HepG2 (cell line): ENCODE measurements at regions not wholly inside any gene's neighbourhood (a gene's known extent, or its start where the extent isn't known, plus 50 kb on each side); places are given as distances from the start of the nearest gene placed in this dataset.

ENCODE experiments used
- ATAC-seq: fragments of 200-7000 bp; cut with Tn5 transposase; 3 replicates; pipeline ENCODE4 v1.9.1; 2020; ENCODE audit warnings: mild to moderate bottlenecking, moderate library complexity
- BruUV-seq: library from RNA; stranded (reverse); fragments of 400-500 nt; replicated peaks from 2 replicates; lab custom pipeline; 2021; lab: Mats Ljungman, UMichigan
- CTCF ChIA-PET: fragments of 300-600 bp; formaldehyde crosslinking; extraction: SDS; loops from one replicate; lab custom pipeline; 2021; ENCODE audit warnings: low total read pairs, inconsistent platforms, low intra/inter-chr PET ratio; lab: Yijun Ruan, JAX
- POLR2A ChIA-PET: fragments of 350-600 bp; sonication (Branson Sonifier 250); formaldehyde crosslinking; loops from one replicate; lab custom pipeline; 2020; ENCODE audit warnings: antibody characterized with exemption, inconsistent platforms; lab: Yijun Ruan, JAX
- DNase-seq: peaks from one replicate; pipeline ENCODE4 v3.0.0-alpha.2; 2015; ENCODE audit warnings: low spot score
- FAIRE-seq: peaks from 3 replicates; lab custom pipeline; 2011; peaks lifted over from hg19 to GRCh38; lab: Jason Lieb, UNC
- H2AFZ ChIP-seq: one replicate; pipeline ENCODE4 v1.6.1; 2011; ENCODE audit warnings: low read length, inconsistent platforms
- H3K27ac ChIP-seq: fragments of 300-600 bp; 3 replicates; pipeline ENCODE4 v1.8.0; 2011; ENCODE audit warnings: mixed run types, mild to moderate bottlenecking, mixed read lengths, low read length, inconsistent platforms; ENCODE audit not compliant: insufficient read depth; ENCODE audit errors: extremely low read length
- H3K27me3 ChIP-seq, 2 experiments: fragments of 200-600 bp in 1 of 2; 2 replicates in 1 of 2; 3 replicates in 1 of 2; pipeline versions ENCODE4 v1.6.0 to v1.8.0; 2011; ENCODE audit warnings: low read length in 2 of 2, mild to moderate bottlenecking in 2 of 2, moderate library complexity in 2 of 2, inconsistent platforms in 1 of 2; ENCODE audit not compliant: insufficient read depth in 2 of 2, control insufficient read depth in 1 of 2
- H3K36me3 ChIP-seq, 2 experiments: fragments of 200-600 bp in 1 of 2; replicated peaks in 1 of 2; 2 replicates in 1 of 2; 3 replicates in 1 of 2; pipeline versions ENCODE4 v1.5.1 to v1.8.0; 2011; ENCODE audit warnings: low read length in 2 of 2, inconsistent platforms in 1 of 2; ENCODE audit not compliant: insufficient read depth in 2 of 2, control insufficient read depth in 1 of 2
- H3K4me1 ChIP-seq: 2 replicates; pipeline ENCODE4 v1.5.1; 2012; ENCODE audit warnings: low read length, inconsistent platforms; ENCODE audit not compliant: insufficient read depth
- H3K4me2 ChIP-seq: 2 replicates; pipeline ENCODE4 v1.6.0; 2011; ENCODE audit warnings: low read depth, low read length, inconsistent platforms
- H3K4me3 ChIP-seq, 3 experiments: fragments of 200-600 bp in 1 of 3; sonication (generic), shearing (Covaris generic) in 1 of 3; replicated peaks in 1 of 3; 2 replicates each; pipeline ENCODE4 v1.5.1; 2011 to 2016; ENCODE audit warnings: low read length in 3 of 3, inconsistent platforms in 2 of 3, low read depth in 2 of 3, mild to moderate bottlenecking in 2 of 3, control low read depth in 1 of 3, mixed read lengths in 1 of 3; ENCODE audit not compliant: insufficient read depth in 1 of 3
- H3K79me2 ChIP-seq: one replicate; pipeline ENCODE4 v1.6.1; 2011; ENCODE audit warnings: low read length, inconsistent platforms; ENCODE audit not compliant: insufficient read depth
- H3K9ac ChIP-seq: 2 replicates; pipeline ENCODE4 v1.6.0; 2011; ENCODE audit warnings: mild to moderate bottlenecking, low read depth, low read length, inconsistent platforms; ENCODE audit not compliant: insufficient read depth
- H3K9me3 ChIP-seq: 2 replicates; pipeline ENCODE4 v1.5.1; 2012; ENCODE audit warnings: mild to moderate bottlenecking, low read length
- H4K20me1 ChIP-seq: 2 replicates; pipeline ENCODE4 v1.6.0; 2011; ENCODE audit warnings: inconsistent platforms, mild to moderate bottlenecking, low read length, moderate library complexity; ENCODE audit not compliant: insufficient read depth
- BRD4 ChIP-seq: sonication (generic); formaldehyde crosslinking; IDR thresholded peaks from 2 replicates; pipeline ENCODE4 v1.4.0; 2020; ENCODE audit warnings: missing genetic modification reagents
- EHMT2 ChIP-seq: fragments of 200-600 bp; sonication (generic); IDR thresholded peaks from 2 replicates; pipeline ENCODE4 v1.7.0; 2017; ENCODE audit warnings: antibody characterized with exemption, low read depth, low read length, borderline replicate concordance
- KDM1A ChIP-seq: IDR thresholded peaks from 2 replicates; pipeline ENCODE4 v1.6.1; 2016; ENCODE audit warnings: missing compliant biosample characterization
- LCORL ChIP-seq, 2 experiments: fragments of 450-650 bp in 1 of 2; sonication (generic) in 1 of 2; formaldehyde crosslinking in 1 of 2; IDR thresholded peaks; 2 replicates each; pipeline versions ENCODE4 v1.5.0 to v1.6.1; 2017 to 2020; ENCODE audit warnings: antibody characterized with exemption in 1 of 2, missing genetic modification reagents in 1 of 2
- MEIS2 ChIP-seq: sonication (generic); formaldehyde crosslinking; IDR thresholded peaks from 2 replicates; pipeline ENCODE4 v1.9.0; 2021; ENCODE audit warnings: mild to moderate bottlenecking, missing genetic modification reagents
- PAX8 ChIP-seq: sonication (generic); formaldehyde crosslinking; IDR thresholded peaks from 2 replicates; pipeline ENCODE4 v1.8.0; 2022; ENCODE audit warnings: mild to moderate bottlenecking, missing genetic modification reagents, borderline replicate concordance
- RBM39 ChIP-seq: fragments of 200-400 bp; formaldehyde crosslinking; IDR thresholded peaks from one replicate; pipeline ENCODE4 v1.6.1; 2018; ENCODE audit warnings: antibody characterized with exemption, mild to moderate bottlenecking, low read depth, low read length; ENCODE audit not compliant: poor library complexity, severe bottlenecking
- RXRA ChIP-seq: sonication (generic); formaldehyde crosslinking; IDR thresholded peaks from 2 replicates; pipeline ENCODE4 v1.5.1; 2020; ENCODE audit warnings: missing genetic modification reagents
- SOX5 ChIP-seq: IDR thresholded peaks from 2 replicates; pipeline ENCODE4 v1.6.1; 2016; ENCODE audit warnings: borderline replicate concordance
- ZC3H13 ChIP-seq: sonication (generic); formaldehyde crosslinking; IDR thresholded peaks from 2 replicates; pipeline ENCODE4 v1.8.1; 2023; ENCODE audit warnings: mild to moderate bottlenecking, missing genetic modification reagents, moderate library complexity
- ZNF17 ChIP-seq: sonication (generic); formaldehyde crosslinking; IDR thresholded peaks from 2 replicates; pipeline ENCODE4 v1.5.0; 2020; ENCODE audit warnings: mild to moderate bottlenecking, missing genetic modification reagents
- ZNF30 ChIP-seq: sonication (generic); formaldehyde crosslinking; IDR thresholded peaks from 2 replicates; pipeline ENCODE4 v1.5.0; 2020; ENCODE audit warnings: mild to moderate bottlenecking, missing genetic modification reagents
- ZNF367 ChIP-seq: sonication (generic); formaldehyde crosslinking; IDR thresholded peaks from 2 replicates; pipeline ENCODE4 v1.4.0; 2020; ENCODE audit warnings: missing genetic modification reagents, borderline replicate concordance
- ZSCAN29 ChIP-seq: sonication (generic); formaldehyde crosslinking; conservative IDR thresholded peaks from 2 replicates; pipeline ENCODE4 v1.4.0; 2020; ENCODE audit warnings: mild to moderate bottlenecking, missing genetic modification reagents
- WGBS: methylation state at CpG from one replicate; pipeline ENCODE4 v1.1.6; 2017; ENCODE audit warnings: low lambda C conversion rate; 5-methylcytosine and 5-hydroxymethylcytosine counted together
- in situ Hi-C: cut with HindIII; loops from 2 replicates; pipeline ENCODE4 v1.10.0; 2017; ENCODE audit warnings: low pct_unique_long_range_greater_than_20kb; ENCODE audit not compliant: extremely low pct_ligation_motif_present
- intact Hi-C: fragments of 100-400 bp; cut with micrococcal nuclease; formaldehyde crosslinking; loops from one replicate; pipeline ENCODE4 v1.10.0; 2022; ENCODE audit not compliant: unreplicated experiment
- TF ChIP-seq, protein P1 (sequence below): fragments of 450-650 bp; IDR thresholded peaks from 2 replicates; pipeline ENCODE4 v1.6.1; 2017; ENCODE audit warnings: mild to moderate bottlenecking
- TF ChIP-seq, protein P2 (sequence below): sonication (generic); formaldehyde crosslinking; IDR thresholded peaks from 2 replicates; pipeline ENCODE4 v1.4.0; 2020; ENCODE audit warnings: missing genetic modification reagents, low read depth, mild to moderate bottlenecking, borderline replicate concordance
- TF ChIP-seq, protein P3 (sequence below): sonication (generic); formaldehyde crosslinking; IDR thresholded peaks from 2 replicates; pipeline ENCODE4 v1.8.1; 2022; ENCODE audit warnings: mild to moderate bottlenecking, missing genetic modification reagents
- TF ChIP-seq, protein P4 (sequence below): sonication (generic); formaldehyde crosslinking; IDR thresholded peaks from 2 replicates; pipeline ENCODE4 v1.4.0; 2020; ENCODE audit warnings: missing genetic modification reagents

DNA sequence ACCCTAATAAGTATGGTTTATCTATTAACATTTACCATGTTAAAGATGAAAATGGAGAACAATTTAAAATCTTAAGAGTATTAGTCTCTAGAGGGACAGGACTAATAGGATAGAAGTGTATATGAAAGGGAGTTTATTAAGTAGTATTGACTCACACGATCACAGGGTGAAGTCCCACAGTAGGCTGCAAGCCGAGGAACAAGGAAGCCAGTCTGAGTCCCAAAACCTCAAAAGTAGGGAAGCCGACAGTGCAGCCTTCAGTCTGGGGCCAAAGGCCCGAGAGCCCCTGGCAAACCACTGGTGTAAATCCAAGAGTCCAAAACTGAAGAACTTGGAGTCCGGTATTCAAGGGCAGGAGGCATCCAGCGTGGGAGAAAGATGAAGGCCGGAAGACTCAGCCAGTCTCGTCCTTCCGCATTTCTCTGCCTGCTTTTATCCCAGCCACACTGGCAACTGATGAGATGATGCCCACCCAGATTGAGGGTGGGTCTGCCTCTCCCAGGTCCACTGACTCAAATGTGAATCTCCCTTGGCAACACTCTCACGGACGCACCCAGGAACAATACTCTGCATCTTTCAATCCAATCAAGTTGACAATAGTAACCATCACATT lies 140.8 kb upstream of the FAM20C start:
- Histone ChIP-seq H3K9ac (no peak overlapping the region), H2AFZ (no peak overlapping the region), H3K27ac (no peak overlapping the region), H3K4me1 (no peaks in the 10 kb centered on the region), H3K36me3 (no peaks in the 10 kb centered on the region), H3K4me3 (no peak overlapping the region), H3K4me2 (no peak overlapping the region), H3K9me3 (no peaks in the 10 kb centered on the region), H3K27me3 (peaks cover 2 to 10% of the 10 kb centered on the region in 2 experiments; a peak in 3 of 5 replicates), H4K20me1 (no peaks in the 10 kb centered on the region), H3K79me2 (no peaks in the 10 kb centered on the region)
- ATAC-seq (no peak), FAIRE-seq (no peak), DNase-seq (no peak)
- intact Hi-C loops = no loop called here
- BruUV-seq = no TSS peak
- 40% methylated on average over 11 of the region's 11 CpGs for WGBS
- ChIA-PET CTCF (no interaction called here), POLR2A (no interaction called here)
- in situ Hi-C loops = no loop called here
- TF ChIP-seq BRD4 (no peak), PAX8 (CRISPR knock-in tag) (no peak), LCORL (IDR thresholded peaks at IDR 0.05) (no peak), LCORL (CRISPR knock-in tag; IDR thresholded peaks at IDR 0.05) (no peak), MEIS2 (CRISPR knock-in tag) (no peak), RBM39 (no peak), RXRA (CRISPR knock-in tag) (no peak), ZC3H13 (CRISPR knock-in tag) (no peak), ZNF367 (CRISPR knock-in tag) (no peak), KDM1A (CRISPR knock-in tag) (no peak), ZNF30 (CRISPR knock-in tag) (no peak), ZSCAN29 (CRISPR knock-in tag) (no peak), SOX5 (CRISPR knock-in tag) (no peak), EHMT2 (no peak), ZNF17 (CRISPR knock-in tag) (no peak)
- TF ChIP-seq, protein P1, sequence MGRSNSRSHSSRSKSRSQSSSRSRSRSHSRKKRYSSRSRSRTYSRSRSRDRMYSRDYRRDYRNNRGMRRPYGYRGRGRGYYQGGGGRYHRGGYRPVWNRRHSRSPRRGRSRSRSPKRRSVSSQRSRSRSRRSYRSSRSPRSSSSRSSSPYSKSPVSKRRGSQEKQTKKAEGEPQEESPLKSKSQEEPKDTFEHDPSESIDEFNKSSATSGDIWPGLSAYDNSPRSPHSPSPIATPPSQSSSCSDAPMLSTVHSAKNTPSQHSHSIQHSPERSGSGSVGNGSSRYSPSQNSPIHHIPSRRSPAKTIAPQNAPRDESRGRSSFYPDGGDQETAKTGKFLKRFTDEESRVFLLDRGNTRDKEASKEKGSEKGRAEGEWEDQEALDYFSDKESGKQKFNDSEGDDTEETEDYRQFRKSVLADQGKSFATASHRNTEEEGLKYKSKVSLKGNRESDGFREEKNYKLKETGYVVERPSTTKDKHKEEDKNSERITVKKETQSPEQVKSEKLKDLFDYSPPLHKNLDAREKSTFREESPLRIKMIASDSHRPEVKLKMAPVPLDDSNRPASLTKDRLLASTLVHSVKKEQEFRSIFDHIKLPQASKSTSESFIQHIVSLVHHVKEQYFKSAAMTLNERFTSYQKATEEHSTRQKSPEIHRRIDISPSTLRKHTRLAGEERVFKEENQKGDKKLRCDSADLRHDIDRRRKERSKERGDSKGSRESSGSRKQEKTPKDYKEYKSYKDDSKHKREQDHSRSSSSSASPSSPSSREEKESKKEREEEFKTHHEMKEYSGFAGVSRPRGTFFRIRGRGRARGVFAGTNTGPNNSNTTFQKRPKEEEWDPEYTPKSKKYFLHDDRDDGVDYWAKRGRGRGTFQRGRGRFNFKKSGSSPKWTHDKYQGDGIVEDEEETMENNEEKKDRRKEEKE = no peak
- TF ChIP-seq, protein P2, sequence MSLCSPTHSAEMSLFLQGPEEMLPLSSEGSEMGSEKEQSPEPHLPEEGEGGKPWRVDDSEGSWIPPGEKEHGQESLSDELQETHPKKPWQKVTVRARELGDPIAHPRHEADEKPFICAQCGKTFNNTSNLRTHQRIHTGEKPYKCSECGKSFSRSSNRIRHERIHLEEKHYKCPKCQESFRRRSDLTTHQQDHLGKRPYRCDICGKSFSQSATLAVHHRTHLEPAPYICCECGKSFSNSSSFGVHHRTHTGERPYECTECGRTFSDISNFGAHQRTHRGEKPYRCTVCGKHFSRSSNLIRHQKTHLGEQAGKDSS = no peak
- TF ChIP-seq, protein P3, sequence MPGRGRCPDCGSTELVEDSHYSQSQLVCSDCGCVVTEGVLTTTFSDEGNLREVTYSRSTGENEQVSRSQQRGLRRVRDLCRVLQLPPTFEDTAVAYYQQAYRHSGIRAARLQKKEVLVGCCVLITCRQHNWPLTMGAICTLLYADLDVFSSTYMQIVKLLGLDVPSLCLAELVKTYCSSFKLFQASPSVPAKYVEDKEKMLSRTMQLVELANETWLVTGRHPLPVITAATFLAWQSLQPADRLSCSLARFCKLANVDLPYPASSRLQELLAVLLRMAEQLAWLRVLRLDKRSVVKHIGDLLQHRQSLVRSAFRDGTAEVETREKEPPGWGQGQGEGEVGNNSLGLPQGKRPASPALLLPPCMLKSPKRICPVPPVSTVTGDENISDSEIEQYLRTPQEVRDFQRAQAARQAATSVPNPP (CRISPR knock-in tag) = no peak
- TF ChIP-seq, protein P4, sequence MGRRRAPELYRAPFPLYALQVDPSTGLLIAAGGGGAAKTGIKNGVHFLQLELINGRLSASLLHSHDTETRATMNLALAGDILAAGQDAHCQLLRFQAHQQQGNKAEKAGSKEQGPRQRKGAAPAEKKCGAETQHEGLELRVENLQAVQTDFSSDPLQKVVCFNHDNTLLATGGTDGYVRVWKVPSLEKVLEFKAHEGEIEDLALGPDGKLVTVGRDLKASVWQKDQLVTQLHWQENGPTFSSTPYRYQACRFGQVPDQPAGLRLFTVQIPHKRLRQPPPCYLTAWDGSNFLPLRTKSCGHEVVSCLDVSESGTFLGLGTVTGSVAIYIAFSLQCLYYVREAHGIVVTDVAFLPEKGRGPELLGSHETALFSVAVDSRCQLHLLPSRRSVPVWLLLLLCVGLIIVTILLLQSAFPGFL (CRISPR knock-in tag) = no peak
